ENCODE measurements at regions not wholly inside any gene's neighbourhood (a gene's known extent, or its start where the extent isn't known, plus 50 kb on each side); places are given as distances from the start of the nearest gene placed in this dataset.

GRCh38 chr10:83667594-83667993 lies 471.7 kb upstream of the GHITM start:
- TF ChIP-seq CTCF (conservative IDR thresholded peaks at IDR 0.05) (no peak), EZH2 (IDR thresholded peaks at IDR 0.05; ENCODE audit: low read depth) (no peak)
